H54 (cell line): ENCODE measurements at regions not wholly inside any gene's neighbourhood (a gene's known extent, or its start where the extent isn't known, plus 50 kb on each side); places are given as distances from the start of the nearest gene placed in this dataset.
A peak's percentile ranks its signal among the peaks of the same experiment; 100 is the strongest.
"Not testable (repeated sequence)": the region's sequence is repeated elsewhere in the genome, so short reads cannot be mapped to it uniquely, and the experiment has no call there.

Source experiments
- DNase-seq: peaks from one replicate; pipeline ENCODE4 v3.0.0; 2011; ENCODE audit warnings: low spot score, mixed read lengths; ENCODE audit not compliant: insufficient read length
- FAIRE-seq: peaks from 3 replicates; lab custom pipeline; 2011; peaks lifted over from hg19 to GRCh38; lab: Jason Lieb, UNC
- POLR2A ChIP-seq: IDR thresholded peaks from 2 replicates; pipeline ENCODE4 v1.6.1; 2011; ENCODE audit warnings: low read depth, mild to moderate bottlenecking, low read length

DNA sequence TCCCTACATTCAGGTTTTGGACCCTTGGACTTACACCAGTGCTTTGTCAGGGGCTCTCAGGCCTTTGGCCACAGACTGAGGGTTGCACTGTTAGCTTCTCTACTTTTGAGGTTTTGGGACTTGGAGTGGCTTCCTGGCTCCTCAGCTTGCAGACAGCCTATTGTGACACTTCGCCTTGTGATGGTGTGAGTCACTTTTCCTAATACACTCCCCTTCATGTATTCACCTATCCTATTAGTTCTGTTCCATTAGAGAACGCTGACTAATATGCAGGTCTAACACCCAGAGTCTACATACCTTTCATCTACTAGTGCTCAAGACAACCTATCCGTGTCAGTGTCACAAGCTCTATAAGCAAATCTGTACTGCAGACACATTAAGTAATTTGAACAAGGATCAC, 605.3 kb downstream of the KCNT2 start:
- FAIRE-seq (no peak), DNase-seq (no peak)
- TF ChIP-seq POLR2A = no peak

DNA sequence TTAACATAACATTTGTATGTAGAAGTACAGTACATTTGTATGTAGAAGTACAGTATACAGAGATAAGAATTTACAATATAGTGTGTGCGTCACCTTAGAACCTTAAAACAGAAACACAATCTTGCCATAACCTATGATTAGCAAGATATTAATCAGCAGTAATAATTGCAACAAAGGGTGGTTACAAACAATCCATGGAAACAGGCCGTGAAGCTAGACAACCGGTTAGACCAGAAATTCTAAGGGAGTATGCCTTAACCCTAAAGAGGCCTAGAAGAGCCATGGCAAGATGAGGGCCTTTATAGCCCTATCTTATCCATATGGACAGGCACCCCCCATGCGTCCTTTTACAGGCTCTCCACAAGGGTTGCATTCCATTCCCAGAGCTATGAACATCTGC, 605.9 kb downstream of the KCNT2 start:
- FAIRE-seq, DNase-seq: not testable (repeated sequence)

DNA sequence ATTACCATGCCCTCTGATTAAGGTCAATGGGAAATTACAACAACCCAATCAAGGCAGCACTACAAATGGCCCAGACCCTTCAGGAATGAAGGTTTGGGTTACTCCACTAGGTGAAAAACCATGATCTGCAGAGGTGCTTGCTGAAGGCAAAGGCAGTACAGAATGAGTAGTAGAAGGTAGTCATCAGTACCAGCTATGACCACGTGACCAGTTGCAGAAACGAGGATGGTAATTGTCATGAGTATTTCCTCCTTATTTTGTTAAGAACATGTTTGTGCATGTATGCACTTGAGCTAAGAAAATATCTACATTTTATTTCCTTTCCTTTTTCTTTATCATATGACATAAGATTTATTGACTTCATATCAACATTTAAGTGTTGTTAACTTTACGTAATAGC, 607.1 kb downstream of the KCNT2 start:
- TF ChIP-seq POLR2A = no peak
- DNase-seq (no peak), FAIRE-seq (no peak)

DNA sequence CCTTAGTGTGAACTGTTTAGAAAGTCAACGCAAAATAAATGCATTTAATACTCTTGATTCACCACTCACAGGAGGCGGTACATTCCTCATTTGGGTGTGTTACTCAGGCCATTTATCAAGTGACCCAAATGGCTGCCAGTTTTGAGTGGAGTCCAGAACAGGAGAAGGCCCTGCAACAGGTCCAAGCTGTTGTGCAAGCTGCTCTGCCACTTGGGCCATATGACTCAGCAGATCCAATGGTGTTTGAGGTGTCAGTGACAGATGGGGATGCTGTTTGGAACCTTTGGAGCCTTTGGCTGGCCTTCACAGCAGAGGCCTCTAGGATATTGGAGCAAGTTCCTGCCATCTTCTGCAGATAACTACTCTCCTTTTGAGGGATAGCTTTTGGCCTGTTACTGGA, 609.2 kb downstream of the KCNT2 start:
- DNase-seq = no peak
- no peak for FAIRE-seq
- no peak for TF ChIP-seq POLR2A

DNA sequence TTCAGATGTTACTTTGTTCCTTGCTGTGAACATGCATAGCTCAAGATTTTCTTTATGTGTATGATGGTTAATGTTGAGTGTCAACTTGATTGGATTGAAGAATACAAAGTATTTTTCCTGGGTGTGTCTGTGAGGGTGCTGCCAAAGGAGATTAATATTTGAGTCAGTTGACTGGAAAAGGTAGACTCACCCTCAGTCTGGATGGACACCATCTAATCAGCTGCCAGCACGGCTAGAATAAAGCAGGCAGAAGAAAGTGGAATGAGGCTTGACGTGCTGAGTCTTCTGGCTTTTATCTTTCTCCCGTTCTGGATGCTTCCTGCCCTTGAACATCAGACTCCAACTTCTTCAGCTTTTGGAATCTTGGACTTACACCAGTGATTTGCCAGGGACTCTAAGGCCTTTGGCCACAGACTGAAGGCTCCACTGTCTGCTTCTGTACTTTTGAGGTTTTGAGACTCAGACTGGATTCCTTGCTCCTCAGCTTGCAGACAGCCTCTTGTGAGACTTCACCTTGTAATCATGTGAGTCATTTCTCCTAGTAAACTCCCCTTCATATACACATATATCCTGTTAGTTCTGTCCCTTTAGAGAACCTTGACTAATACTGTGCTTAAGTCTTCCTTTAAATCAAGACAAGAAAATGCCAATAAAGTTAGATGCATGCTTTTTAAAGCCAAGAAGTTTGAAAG, 626.6 kb downstream of the KCNT2 start:
- FAIRE-seq (peak; percentile 15), DNase-seq (no peak)
- no peak for TF ChIP-seq POLR2A

DNA sequence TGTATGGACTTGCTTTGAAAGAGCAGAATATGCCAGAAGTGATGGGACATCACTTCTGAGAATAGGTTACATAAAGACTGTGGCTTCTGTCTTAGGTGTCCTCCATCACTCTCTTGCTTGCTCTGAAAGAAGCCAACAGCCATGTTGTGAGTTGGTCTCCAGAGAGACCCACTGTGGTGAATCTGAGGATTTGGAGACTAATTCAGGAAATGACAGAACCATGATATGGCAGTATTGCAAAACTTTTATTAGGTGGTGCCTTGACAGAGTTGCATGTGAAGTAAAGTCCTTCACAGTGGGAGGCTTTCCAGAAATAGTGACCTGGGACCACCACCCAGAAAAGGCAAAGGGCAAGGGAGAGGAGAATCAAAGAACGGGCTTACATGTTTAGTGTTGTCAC, 628.6 kb downstream of the KCNT2 start:
- FAIRE-seq = no peak
- no peak for DNase-seq
- TF ChIP-seq POLR2A = no peak

DNA sequence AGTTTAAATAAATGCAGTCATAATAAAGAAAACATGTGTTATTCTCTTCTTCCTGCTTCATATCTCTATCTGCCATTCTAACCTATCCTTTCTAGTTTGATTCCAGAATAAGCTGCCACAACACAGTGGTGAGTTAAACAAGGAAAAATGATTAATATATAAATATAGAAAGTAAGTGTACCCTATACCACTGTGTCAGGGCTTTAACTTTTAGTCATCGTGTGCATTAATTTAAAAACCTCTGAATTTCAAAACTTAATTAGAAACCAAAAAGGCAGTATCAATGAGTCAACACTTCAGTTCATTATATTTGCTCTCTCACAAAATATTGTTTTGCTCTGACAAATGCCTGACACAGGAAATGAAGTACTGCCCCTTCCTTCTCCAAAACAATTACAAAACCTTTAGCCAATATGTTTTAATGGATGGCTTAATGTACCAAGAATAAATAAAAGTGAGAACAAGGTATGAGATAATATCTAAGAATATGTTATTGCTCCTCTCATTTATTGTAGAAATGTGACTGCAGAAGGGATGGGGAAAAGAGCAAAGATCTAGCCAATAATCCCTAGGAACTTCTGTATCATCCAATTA, 634.8 kb downstream of the KCNT2 start:
- no peak for TF ChIP-seq POLR2A
- no peak for FAIRE-seq
- no peak for DNase-seq

DNA sequence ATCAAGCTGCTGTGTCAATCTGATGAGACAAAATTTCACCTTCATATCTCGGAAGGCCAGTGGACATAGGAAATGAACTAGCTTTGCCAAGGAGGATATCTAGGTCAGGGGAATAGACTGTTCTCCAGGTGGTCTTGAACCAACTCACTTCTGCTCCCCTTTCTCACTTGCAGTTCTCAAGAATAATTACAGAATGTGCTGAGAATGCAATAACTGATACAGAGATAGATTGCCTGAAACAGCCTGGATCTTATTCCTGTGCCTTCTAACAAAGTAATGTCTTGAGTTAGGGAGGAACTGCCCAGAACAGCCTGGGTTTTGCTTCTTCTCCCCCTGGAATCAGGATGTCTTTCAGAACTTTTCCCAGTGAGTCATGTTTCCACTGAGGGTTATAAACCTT, 636.7 kb downstream of the KCNT2 start:
- no peak for TF ChIP-seq POLR2A
- FAIRE-seq = no peak
- no peak for DNase-seq

DNA sequence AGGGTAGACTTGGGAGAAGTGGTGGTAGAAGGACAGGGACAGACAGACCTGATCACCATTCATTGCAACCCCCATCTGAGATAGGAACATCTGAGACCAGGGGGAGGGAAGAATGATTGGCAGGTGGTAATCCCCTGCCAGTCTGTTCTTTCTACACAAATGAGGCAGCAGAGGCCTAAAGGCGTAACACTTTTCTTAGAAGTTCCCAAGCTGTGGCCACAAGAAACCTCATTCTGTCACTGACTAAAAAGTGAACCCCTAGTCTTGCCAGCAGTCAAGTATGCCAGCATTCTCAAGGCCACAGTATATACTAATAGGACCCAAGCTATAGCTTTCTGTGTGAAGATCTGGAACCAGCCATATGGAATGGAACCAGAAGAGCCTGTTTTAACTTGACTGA, 638.0 kb downstream of the KCNT2 start:
- DNase-seq (no peak), FAIRE-seq (no peak)
- TF ChIP-seq POLR2A = no peak

DNA sequence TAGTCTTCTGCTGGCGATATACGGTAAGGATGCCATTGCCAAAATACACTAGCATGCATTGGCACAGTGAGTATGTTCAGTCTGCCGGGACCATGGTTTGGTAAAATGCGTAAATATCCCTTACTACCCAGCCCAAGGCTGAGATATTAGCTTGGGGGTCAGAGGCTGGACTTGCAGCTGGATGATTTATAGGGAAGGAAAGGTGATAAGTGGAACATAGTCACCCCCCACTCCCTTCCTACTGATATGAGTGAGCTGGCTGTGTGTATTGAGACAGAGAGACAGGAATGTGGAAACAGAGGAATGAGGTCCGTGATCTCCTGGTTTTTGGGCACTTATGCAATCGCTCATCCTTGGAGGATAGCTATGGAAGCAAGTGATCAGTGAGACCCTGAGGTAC, 642.8 kb downstream of the KCNT2 start:
- TF ChIP-seq POLR2A = no peak
- DNase-seq = no peak
- FAIRE-seq = no peak

DNA sequence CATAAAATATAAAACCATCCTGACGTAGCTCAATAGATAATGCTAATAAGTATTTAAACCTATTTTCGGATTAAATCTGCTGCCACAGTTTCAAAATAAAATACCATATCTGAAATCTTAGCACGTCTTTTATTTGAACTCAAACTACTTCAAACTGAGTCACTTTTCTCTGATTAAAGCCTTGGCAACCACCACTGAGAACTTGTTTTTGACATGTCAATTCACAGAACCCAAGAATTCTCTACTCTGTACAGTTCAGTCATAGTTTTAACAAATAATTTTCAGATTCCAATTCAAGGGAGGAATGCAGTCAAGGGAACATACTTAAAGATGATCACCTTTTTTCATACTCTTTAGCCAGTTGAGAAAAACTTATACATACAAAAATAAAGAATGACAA, 643.2 kb downstream of the KCNT2 start:
- TF ChIP-seq POLR2A = no peak
- DNase-seq (no peak), FAIRE-seq (no peak)

DNA sequence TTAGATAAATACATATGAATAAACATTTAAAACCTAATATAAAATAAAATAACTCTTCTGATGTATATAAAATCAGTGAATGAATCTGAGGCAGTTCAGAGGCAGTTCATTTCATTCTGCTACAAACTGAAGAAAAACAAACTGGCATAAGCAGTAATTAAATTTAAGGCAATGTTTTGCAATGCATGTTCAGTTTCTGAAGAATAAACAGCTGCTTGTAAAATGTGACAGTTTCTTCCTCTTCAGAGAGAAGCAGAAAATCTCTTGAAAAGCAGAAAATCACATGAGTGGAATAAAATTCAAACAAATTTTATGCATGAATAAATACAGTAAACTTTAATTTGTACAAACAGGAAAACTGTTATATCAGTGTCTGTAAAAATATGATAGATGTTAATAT, 643.7 kb downstream of the KCNT2 start:
- no peak for DNase-seq
- FAIRE-seq = no peak
- TF ChIP-seq POLR2A = no peak

DNA sequence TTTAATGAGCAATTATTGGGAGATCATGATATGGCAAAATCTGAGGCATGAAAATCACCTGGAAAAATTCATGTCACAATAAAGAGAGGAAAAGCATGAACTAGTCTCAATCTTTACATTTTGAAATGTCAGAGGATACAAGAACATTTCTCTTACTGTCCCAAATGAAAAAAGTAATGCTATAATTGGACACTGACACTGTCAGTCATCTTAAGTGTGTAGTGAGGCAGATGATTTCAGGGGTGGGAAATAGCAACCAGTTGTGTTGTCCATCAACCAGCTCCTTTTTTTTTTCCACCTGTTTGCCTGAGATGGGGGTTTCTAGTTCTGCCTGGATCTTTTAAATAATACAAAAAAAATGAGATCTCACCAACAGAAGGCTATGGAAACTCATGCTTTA, 646.2 kb downstream of the KCNT2 start:
- TF ChIP-seq POLR2A = no peak
- DNase-seq (no peak), FAIRE-seq (peak; percentile 36)

DNA sequence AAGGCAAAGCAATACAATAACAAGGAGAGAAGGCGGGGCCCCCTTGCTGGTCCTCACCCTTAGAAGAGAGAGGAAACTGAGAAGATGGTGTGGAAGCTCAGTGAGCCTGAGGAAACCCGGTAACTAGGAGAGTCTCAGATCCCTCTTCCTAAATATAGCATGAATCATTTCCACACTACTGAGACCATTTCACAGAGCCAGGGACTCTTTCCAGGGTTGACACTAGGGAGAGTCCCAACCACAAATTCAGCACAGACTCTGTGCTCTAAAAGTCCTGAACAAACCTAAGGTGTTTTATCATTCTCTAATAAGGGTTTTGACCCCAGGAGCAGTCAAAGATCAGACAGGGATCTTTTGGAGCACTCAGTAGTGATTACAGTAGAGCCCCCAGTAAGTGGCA, 647.7 kb downstream of the KCNT2 start:
- TF ChIP-seq POLR2A = no peak
- DNase-seq (no peak), FAIRE-seq (no peak)

DNA sequence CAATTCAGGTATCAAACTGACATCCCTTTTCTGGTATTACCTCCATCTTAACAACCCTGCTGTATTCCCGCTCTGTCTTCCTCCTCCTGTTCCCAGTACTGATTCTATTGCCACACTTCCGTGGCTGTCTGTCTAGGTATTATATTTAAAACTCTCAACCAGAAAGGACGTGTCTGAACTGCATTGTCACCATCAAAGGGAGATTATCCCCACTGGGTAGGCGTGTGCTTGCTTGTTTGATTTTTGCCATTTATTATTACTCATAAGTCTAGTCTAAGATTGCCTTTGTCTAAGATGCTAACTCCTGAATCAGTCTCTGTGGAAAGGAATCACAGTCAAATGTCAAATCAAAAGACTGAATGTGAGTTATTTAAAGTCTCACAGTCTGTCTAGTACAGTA, 650.1 kb downstream of the KCNT2 start:
- DNase-seq (no peak), FAIRE-seq (no peak)
- TF ChIP-seq POLR2A = no peak
